GM21390 (cell line): ENCODE measurements at regions not wholly inside any gene's neighbourhood (a gene's known extent, or its start where the extent isn't known, plus 50 kb on each side); places are given as distances from the start of the nearest gene placed in this dataset.
"Not testable (repeated sequence)": the region's sequence is repeated elsewhere in the genome, so short reads cannot be mapped to it uniquely, and the experiment has no call there.

Experiments used
- ATAC-seq: cut with Tn5 transposase; IDR thresholded peaks from one replicate; pipeline ENCODE4 v1.9.1; 2021; ENCODE audit not compliant: unreplicated experiment

DNA sequence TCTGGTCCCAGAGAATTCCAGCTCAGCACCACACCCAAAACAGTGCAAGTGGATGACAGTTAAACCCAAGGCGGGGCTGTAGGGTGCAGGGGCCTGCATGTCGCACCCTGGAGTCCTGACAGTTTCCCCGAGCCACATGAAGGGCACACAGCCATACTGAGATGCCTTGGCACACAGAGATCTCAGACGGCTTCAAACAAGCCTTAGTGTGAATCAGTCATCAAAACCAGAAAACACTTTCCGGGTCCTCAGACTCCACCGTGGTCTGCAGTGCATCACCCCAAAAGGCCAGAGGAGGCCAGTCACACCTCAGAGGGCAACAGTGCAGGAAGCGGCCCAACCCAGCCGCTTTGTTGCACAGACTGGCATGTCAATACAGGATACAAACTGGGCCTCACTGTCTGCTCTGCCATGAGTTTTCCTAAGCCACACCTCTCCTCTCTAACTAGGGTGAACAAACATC is 64.6 kb upstream of the ENPP6 start:
- peak; percentile 19 for ATAC-seq

DNA sequence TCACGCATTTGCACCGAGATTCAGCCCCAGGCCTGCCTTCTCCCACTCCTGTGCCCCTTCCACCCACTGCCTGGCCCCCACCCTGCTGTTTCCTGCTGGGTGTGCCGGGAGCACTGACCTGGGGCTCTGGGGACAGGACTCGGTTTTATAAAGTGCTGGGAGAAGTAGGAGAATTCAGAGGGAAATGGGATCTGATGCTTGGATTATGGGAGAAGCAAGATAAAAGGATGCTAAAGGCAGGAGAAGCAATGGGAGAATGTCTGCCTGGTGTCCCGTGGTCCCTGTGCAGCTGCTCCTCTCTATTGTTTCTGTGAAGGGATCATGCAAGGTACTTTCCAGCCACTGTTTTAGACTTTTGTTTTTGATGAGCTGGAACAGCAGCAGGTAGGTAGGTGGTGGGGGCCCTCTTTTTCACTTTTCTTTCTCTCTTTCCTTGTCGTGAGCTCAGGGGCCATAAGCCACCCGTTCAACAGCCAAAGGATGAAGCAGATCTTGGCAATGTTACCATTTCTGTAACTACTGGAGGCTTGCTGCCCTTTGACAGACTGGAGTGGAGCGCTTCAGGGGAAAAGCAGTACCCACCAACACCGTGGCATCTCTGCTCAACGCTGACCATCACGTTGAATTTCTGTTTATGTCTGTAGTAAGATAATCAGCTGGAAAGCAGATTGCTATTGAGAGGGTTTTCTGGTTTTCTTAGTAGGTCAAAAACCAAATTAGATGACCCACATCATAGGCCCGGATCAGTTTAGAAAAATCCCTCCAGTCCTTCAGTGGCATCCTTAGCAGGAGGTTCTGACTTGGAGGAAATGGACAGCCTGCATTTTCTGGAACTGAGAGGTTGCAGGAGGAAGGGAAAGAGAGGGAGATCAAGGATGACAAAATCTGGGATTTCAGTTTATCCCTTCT is 63.8 kb upstream of the ENPP6 start:
- ATAC-seq = peak; percentile 27

DNA sequence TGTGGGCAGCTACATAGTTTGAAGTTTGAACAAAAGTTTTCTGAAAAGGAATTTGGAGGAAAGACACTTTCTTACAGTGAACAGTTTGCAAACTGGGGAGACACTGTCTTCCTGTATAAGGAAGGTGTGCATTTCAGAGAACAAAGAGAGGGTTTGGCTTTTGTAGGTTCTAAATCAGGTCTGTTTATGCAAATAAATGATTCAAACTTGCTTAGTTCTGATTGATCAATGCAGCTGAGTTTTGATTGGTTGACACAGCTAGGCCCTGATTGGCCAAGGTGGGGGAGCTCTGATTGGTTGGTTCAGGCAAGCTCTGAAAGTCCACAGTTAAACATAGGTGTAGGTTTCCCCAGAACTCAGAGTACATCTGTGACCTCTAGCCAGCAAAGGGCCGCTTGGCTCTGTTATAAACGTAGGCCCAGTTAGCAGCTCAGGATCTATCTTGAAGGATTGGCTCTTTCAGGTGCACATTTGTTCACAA is 63.0 kb upstream of the ENPP6 start:
- peak; percentile 40 for ATAC-seq

DNA sequence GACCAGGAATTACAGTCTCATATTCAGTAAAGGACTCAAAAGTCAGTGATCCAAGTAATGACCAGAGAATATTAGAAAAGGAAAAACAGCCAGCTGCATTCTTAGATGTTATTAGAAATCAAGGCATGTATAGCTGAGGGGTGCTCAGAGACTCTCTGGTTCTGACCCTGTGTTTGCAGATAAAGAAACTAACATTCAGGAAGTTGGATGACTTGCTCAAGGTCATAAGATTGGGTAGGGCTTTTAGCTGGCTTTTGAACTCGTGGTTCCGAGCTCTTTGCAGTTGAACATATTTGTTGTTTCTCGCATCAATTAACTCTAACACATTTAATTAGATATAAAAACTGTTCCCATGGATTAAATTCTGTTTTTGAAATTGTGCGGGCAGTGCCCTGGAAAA is 62.5 kb upstream of the ENPP6 start:
- ATAC-seq = no peak

DNA sequence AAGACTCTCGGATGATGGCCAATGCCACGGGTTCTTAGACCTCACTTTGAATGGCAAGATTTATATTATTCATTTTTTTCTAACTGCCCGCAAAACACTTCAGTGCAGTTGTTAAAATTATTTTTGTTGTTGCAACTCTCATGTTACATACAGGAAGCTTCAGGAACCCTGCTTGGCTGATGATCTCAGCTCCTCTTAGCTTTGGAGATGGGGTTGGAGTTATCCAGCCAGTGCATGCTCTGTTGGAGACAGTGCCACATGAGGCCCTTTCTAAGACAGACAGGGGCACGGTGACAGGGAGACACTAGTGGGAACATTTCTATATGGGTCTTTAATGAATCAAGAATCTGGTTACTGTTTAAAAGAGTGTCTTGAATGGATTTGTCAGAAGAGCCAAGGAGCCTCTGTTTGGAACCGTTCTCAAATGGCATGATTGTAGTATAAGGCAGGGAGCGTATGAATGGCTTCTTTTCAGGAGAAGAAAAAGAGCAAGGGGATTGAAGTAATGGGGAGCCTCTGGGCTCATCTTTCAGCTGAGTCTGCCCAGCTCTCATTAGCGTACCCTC is 61.9 kb upstream of the ENPP6 start:
- ATAC-seq = no peak

DNA sequence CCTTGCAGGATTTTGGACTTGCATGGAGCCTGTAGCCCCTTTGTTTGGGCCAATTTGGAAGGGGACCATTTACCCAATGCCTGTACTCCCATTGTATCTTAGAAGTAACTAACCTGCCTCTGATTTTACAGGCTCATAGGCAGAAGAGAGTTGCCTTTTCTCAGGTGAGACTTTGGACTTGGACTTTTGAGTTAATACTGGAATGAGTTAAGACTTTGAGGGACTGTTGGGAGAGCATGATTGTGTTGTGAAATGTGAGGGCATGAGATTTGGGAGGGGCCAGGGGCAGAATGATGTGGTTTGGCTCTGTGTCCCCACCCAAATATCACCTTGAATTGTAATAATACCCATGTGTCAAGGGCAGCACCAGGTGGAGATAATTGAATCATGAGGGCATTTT is 60.1 kb upstream of the ENPP6 start:
- ATAC-seq = not testable (repeated sequence)

DNA sequence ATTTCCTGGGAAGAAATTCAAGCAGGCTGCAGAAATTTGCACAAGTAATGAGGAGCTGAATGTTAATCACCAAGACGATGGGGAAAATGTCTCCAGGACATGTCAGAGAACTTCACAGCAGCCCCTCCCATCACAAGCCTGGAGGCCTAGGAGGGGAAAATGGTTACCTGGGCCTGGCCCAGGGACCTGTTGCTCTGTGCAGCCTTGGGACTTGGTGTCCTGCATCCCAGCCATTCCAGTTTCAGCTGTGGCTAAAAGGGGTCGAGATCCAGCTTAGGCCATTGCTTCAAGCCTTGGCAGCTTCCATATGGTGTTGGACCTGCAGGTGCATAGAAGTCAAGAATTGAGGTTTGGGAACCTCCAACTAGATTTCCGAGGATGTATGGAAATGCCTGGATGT is 59.3 kb upstream of the ENPP6 start:
- not testable (repeated sequence) for ATAC-seq

DNA sequence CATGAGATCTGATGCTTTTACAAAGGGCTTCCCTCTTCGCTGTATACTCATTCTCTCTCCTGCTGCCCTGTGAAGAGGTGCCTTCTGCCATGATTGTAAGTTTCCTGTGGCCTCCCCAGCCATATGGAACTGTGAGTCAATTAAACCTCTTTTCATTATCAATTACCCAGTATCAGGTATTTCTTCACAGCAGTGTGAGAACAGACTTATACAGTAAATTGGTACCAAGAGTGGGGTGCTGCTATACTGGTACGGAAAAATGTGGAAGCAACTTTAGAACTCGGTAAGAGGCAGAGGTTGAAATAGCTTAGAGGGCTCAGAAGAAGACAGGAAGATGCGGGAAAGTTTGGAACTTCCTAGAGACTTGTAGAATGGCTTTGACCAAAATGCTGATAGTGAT is 58.7 kb upstream of the ENPP6 start:
- ATAC-seq = not testable (repeated sequence)

DNA sequence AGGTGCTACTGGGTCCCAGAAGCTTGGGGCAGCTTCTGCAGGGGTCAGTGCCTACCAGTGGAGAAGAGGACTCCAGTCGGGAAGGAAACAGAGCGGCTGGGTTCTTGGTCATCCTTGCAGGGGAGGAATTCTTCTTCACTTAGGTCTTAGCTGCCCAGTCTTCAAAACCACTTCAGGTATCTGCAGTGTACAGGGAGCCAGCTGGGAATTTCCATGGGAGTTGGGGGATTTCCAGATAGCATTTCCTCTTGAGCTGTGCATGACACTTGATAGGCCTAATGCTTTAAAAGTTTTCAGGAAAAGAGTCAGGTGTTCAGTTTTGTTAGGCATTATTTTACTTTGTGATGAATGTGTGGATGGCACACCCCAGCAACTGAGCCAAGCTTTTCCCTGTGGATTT is 58.1 kb upstream of the ENPP6 start:
- no peak for ATAC-seq

DNA sequence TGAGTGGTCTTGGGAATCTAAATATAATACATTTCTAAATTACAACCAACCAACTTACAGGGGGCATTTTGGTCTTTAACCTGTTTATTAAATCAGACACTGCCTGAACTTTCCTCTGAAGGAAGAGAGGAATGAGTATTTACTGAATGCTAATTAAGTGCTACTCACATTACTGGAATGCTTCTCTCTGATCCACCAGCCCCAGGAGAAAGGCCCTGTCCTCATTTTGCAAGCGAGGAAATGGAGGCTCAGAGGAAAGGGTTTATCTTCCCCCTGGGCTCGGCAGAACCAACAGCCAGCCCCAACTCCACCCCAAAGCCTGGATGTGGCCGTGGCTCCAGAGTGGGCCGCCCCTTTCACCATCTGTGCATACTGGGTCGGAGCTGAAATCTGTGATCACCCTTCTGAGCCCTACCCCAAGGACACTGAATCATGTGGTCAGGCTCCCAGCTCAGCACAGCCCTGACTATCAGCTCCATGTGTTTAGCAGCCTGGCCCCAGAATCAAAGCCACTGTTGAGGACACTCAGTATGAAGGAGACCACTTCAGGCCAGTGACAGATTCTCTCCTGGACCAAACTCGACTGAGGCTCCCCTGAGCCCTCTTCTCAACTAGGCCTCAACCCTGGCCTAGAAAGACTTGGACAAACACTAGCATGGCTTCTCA is 56.7 kb upstream of the ENPP6 start:
- no peak for ATAC-seq

DNA sequence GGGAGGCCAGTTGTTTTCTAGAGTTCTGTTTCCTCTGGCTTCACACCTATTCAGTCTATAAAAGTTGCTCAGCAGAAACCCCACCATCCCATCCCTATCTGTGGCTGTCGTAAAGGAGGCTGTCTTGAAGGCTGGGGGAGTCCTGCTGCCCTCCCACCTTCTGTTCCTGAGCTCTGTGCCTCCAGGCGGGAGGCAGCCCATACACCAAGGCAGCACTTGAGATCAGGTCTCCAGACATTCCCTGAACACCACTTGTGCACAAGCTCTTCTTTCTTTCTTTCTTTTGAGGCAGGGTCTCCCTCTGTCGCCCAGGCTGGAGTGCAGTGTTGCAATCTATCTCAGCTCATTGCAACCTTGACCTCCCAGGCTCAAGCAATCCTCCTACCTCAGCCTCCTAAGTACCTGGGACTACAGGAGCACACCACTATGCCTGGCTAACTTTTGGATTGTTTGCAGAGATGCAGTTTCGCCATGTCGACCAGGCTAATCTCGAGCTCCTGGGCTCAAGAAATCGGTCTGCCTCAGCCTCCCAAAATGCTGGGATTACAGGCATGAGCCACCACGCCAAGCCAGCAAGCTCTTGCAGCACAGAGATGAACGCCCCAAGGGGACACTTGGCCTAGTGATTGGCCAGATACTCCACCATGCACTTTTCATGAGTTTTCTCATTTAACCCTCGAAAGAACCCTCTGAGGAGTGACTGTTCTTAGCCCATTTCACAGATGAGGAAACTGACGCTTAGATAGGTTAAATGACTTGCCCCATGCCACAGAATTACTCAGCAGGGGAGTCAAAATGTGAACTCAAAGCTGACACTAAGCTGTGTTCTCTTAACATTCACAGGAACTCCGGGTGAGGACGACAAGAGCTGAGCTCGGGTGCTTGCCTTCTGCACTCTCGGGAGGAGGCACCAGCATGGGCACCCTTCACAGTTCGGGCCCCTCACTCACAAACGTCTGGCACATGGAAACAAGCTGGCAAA is 55.8 kb upstream of the ENPP6 start:
- ATAC-seq = peak; percentile 55

DNA sequence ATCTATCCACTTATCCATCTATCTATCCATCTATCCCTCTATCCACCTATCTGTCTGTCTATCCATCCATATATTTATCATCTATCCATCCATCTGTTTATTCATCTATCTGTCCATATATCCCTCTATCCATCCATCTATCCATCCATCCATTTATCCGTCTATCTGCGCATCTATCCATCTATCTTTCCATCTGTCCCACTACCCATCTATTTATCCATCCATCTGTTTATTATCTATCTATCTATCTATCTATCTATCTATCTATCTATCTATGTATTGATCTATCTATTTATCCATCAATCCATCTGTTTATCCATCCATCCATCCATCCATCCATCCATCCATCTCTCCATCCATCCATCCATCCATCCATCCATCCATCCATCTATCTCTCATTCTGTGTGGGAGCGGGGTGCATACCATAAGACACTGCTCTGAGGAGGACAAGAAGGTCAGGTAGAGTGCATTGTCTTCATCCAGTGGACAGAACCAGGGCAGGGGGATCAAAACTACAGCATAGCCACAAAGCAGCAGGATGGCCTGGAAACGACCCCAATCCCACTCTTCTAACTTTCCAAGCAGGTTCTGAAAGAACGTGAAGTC is 53.2 kb upstream of the ENPP6 start:
- ATAC-seq = no peak

DNA sequence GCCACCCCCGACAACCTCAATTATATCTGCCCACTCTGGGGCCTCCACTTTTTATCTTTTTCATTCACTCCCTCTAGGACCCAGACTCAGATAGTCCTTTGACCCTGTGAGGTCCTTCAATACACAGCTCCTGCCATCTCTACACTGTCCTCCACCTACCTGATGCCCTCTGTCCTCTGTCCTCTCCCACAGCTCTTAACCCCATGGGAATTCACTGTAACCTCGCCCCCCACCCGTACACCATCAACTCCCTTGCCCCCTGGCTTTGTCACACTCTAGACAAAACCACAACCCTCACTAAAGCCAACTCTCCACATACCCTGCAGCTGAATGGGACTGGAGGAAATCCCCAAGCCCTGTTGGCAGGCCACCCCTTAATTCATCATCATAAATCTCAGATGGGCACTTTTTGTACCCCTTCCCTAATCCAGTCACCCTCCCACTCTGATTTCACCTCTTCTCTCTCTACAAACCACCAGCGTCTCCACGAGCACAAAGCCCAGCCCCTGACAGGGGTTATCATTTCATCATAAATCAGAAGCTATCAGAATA is 52.3 kb upstream of the ENPP6 start:
- ATAC-seq = no peak

DNA sequence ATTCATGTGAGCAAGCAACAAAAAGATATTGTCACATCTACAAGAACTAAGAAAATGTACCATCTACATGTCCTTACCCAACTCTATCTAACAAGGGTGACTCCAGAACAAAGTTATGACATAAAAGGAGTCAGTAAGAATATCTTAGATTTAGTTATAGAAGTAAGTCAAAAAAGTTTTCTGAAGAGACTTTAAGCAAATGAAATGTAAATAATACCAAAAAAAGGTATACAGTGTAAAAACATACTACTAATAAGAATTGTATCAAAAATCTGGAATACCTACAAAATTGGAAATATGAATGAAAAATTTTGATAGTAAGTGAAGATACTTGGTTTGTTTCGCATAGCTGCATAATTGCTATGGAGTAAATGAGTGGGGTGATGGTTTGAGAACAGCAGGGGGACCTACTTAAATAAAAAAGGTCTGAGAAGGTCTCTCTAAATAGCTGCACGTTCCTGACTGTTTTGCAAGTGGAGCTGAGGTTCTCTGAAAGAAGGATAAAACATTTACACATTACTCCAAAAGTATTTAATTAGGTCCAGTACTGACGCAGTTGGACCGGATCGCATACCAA is 51.0 kb upstream of the ENPP6 start:
- no peak for ATAC-seq

DNA sequence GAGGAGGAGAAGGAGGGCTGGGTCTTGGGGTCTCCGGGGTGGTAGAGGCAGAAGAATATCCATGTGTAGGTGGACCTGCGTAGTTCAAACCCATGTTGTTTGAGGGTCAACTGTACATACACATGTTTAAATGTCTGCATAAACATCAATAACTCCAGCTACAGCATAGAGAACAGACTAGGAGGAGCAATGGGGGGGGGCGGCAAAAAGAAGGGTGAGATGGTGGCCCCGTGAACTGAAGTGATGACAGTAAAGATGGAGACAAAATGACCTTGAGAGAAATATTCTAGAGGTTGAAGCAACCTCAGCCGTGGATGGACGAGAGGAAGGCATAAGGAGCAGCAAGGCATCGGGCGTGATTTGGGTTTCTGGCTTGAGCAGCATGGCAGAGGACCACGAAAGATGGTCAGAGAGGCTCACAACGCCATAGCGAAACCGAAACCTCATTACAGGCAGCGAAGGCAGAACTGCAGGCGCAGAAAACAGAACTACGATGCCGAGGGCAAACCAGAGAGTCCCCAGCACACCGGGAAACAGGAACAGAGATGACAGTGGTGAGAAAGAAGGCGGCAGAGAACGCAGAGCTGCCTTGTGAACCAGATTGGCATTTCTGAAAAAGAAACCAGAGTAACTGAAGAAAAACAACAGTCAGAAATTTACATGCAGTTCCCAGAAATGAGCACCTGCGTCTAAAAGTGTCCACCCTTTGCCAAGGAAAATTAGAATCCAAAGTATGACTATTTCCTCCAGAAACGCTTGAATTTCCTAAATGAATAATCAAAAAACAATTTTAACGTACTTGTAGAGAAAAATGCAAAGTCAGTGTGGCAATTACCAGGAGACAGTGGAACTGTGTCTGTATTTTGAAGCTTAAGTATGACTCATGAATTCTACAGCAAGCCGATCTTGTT is 50.3 kb upstream of the ENPP6 start:
- ATAC-seq = peak; percentile 73
